ENCODE measurements at regions not wholly inside any gene's neighbourhood (a gene's known extent, or its start where the extent isn't known, plus 50 kb on each side); places are given as distances from the start of the nearest gene placed in this dataset.

DNA sequence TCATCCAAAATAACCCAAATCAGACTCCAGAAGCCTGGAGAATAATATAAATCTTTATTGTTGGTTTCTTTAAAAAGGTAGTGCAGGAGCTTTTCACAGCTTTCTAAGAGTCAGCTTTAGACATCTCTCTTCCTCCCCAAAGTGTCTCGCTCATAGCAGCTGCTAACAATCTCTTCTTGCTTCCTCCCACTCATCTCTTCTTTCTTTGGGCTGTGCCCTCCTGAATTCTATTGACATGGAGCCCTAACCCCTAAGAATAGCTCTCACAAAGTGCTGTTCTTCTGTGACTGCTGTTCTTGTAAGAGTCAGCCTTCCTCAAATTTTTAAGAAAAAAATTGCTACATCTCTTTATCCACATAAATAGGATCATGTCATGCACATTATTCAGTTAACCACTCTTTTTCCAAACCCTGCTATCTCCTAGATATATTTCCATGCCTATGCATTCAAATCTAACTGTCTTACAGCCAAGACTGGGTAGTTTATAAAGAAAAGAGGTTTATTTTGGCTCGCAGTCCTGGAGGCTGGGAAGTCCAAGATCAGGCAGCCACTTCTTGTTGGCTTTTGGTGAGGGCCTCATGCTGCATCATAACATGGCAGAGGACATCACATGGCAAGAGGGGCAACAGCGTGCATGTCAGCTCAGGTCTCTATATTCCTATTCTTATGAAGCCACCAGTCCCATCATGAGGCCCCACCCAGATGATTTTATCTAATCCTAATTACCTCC lies 301.0 kb upstream of the POU3F1 start:
- TF ChIP-seq, protein P1, sequence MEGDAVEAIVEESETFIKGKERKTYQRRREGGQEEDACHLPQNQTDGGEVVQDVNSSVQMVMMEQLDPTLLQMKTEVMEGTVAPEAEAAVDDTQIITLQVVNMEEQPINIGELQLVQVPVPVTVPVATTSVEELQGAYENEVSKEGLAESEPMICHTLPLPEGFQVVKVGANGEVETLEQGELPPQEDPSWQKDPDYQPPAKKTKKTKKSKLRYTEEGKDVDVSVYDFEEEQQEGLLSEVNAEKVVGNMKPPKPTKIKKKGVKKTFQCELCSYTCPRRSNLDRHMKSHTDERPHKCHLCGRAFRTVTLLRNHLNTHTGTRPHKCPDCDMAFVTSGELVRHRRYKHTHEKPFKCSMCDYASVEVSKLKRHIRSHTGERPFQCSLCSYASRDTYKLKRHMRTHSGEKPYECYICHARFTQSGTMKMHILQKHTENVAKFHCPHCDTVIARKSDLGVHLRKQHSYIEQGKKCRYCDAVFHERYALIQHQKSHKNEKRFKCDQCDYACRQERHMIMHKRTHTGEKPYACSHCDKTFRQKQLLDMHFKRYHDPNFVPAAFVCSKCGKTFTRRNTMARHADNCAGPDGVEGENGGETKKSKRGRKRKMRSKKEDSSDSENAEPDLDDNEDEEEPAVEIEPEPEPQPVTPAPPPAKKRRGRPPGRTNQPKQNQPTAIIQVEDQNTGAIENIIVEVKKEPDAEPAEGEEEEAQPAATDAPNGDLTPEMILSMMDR (IDR thresholded peaks at IDR 0.05): no peak
- TF ChIP-seq POLR2A (IDR thresholded peaks at IDR 0.05): no peak

Data from adrenal gland (tissue), 5 donors.